Uterus (tissue), 2 donors: ENCODE measurements at regions not wholly inside any gene's neighbourhood (a gene's known extent, or its start where the extent isn't known, plus 50 kb on each side); places are given as distances from the start of the nearest gene placed in this dataset.

Experiments
- POLR2A ChIP-seq, 2 donors: fragments of 450-650 bp; IDR thresholded peaks; one replicate each; pipeline ENCODE4 v1.6.1; 2016; ENCODE audit warnings: antibody characterized with exemption in 2 of 2, mild to moderate bottlenecking in 1 of 2, moderate library complexity in 1 of 2
- TF ChIP-seq, protein P1 (sequence below), 4 experiments: fragments of 200-600 bp in 2 of 4; fragments of 450-650 bp in 2 of 4; sonication (generic) in 2 of 4; IDR thresholded peaks; one replicate each; pipeline ENCODE4 v1.5.1; 2016 to 2019; ENCODE audit warnings: antibody characterized with exemption in 4 of 4, mild to moderate bottlenecking in 2 of 4, moderate library complexity in 1 of 4

DNA sequence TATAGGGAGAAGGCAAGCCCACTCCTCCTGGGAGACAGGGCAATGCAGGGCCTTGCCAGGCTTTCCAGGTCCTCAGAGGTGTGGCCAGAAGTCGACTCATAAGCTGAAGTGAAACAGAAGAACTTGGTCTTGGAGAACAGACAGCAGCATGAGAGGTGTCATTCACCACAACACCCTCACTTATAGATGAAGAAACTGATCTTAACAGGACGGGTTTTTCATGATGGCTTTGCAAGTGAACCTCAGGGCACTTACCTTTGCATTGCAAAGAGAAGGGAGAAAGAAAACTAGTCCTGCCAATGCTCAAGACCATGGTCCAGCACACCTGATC, 198.8 kb downstream of the CYRIA start:
- no peak for TF ChIP-seq POLR2A (IDR thresholded peaks at IDR 0.05)
- TF ChIP-seq, protein P1, sequence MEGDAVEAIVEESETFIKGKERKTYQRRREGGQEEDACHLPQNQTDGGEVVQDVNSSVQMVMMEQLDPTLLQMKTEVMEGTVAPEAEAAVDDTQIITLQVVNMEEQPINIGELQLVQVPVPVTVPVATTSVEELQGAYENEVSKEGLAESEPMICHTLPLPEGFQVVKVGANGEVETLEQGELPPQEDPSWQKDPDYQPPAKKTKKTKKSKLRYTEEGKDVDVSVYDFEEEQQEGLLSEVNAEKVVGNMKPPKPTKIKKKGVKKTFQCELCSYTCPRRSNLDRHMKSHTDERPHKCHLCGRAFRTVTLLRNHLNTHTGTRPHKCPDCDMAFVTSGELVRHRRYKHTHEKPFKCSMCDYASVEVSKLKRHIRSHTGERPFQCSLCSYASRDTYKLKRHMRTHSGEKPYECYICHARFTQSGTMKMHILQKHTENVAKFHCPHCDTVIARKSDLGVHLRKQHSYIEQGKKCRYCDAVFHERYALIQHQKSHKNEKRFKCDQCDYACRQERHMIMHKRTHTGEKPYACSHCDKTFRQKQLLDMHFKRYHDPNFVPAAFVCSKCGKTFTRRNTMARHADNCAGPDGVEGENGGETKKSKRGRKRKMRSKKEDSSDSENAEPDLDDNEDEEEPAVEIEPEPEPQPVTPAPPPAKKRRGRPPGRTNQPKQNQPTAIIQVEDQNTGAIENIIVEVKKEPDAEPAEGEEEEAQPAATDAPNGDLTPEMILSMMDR (IDR thresholded peaks at IDR 0.05) = no peak
